ENCODE measurements at regions not wholly inside any gene's neighbourhood (a gene's known extent, or its start where the extent isn't known, plus 50 kb on each side); places are given as distances from the start of the nearest gene placed in this dataset.

- H3K9ac ChIP-seq (ENCODE audit: low read length): no peak overlapping the region
- H3K4me3 ChIP-seq (ENCODE audit: low read depth in 1 of 2, low read length in 2 of 2): no peak overlapping the region
- no peaks in the 10 kb centered on the region for H3K4me1 ChIP-seq (ENCODE audit: insufficient read depth, low read length)
- no peak overlapping the region for H3K27ac ChIP-seq (ENCODE audit: low read depth, low read length)
- H3K9me3 ChIP-seq (ENCODE audit: low read length): no peaks in the 10 kb centered on the region
- H3K36me3 ChIP-seq (ENCODE audit: insufficient read depth, low read length): no peaks in the 10 kb centered on the region
- no peaks in the 10 kb centered on the region for H3K27me3 ChIP-seq (ENCODE audit: control insufficient read depth in 1 of 2, insufficient read depth in 2 of 2, low read length in 2 of 2)
Measured at GRCh38 chr3:27628026-27628750, 93.9 kb downstream of the EOMES start.

GRCh38 chr3:27626596-27627118, 95.5 kb downstream of the EOMES start:
- Histone ChIP-seq H3K27me3 (ENCODE audit: control insufficient read depth in 1 of 2, insufficient read depth in 2 of 2, low read length in 2 of 2) (no peaks in the 10 kb centered on the region), H3K4me3 (ENCODE audit: low read depth in 1 of 2, low read length in 2 of 2) (no peak overlapping the region), H3K27ac (ENCODE audit: low read depth, low read length) (no peak overlapping the region), H3K9me3 (ENCODE audit: low read length) (no peaks in the 10 kb centered on the region), H3K36me3 (ENCODE audit: insufficient read depth, low read length) (no peaks in the 10 kb centered on the region), H3K9ac (ENCODE audit: low read length) (no peak overlapping the region), H3K4me1 (ENCODE audit: insufficient read depth, low read length) (no peaks in the 10 kb centered on the region)

GRCh38 chr3:27625864-27626263, 96.3 kb downstream of the EOMES start:
- Histone ChIP-seq H3K9me3 (ENCODE audit: low read length) (no peaks in the 10 kb centered on the region), H3K4me1 (ENCODE audit: insufficient read depth, low read length) (no peaks in the 10 kb centered on the region), H3K36me3 (ENCODE audit: insufficient read depth, low read length) (no peaks in the 10 kb centered on the region), H3K27me3 (ENCODE audit: control insufficient read depth in 1 of 2, insufficient read depth in 2 of 2, low read length in 2 of 2) (no peaks in the 10 kb centered on the region), H3K27ac (ENCODE audit: low read depth, low read length) (no peak overlapping the region), H3K4me3 (ENCODE audit: low read depth in 1 of 2, low read length in 2 of 2) (no peak overlapping the region), H3K9ac (ENCODE audit: low read length) (no peak overlapping the region)

GRCh38 chr3:27623085-27623753, 98.9 kb downstream of the EOMES start:
- no peaks in the 10 kb centered on the region for H3K36me3 ChIP-seq (ENCODE audit: insufficient read depth, low read length)
- no peaks in the 10 kb centered on the region for H3K9me3 ChIP-seq (ENCODE audit: low read length)
- no peaks in the 10 kb centered on the region for H3K27me3 ChIP-seq (ENCODE audit: control insufficient read depth in 1 of 2, insufficient read depth in 2 of 2, low read length in 2 of 2)
- no peak overlapping the region for H3K4me3 ChIP-seq (ENCODE audit: low read depth in 1 of 2, low read length in 2 of 2)
- no peak overlapping the region for H3K27ac ChIP-seq (ENCODE audit: low read depth, low read length)
- H3K4me1 ChIP-seq (ENCODE audit: insufficient read depth, low read length): no peaks in the 10 kb centered on the region
- no peak overlapping the region for H3K9ac ChIP-seq (ENCODE audit: low read length)

- Histone ChIP-seq H3K27ac (ENCODE audit: low read depth, low read length) (no peak overlapping the region), H3K9ac (ENCODE audit: low read length) (no peak overlapping the region), H3K36me3 (ENCODE audit: insufficient read depth, low read length) (no peaks in the 10 kb centered on the region), H3K4me1 (ENCODE audit: insufficient read depth, low read length) (no peaks in the 10 kb centered on the region), H3K27me3 (ENCODE audit: control insufficient read depth in 1 of 2, insufficient read depth in 2 of 2, low read length in 2 of 2) (no peaks in the 10 kb centered on the region), H3K4me3 (ENCODE audit: low read depth in 1 of 2, low read length in 2 of 2) (no peak overlapping the region), H3K9me3 (ENCODE audit: low read length) (no peaks in the 10 kb centered on the region)
Measured at GRCh38 chr3:27617552-27617951, 104.6 kb downstream of the EOMES start.

GRCh38 chr3:27616031-27616430, 106.1 kb downstream of the EOMES start:
- Histone ChIP-seq H3K4me3 (ENCODE audit: low read depth in 1 of 2, low read length in 2 of 2) (no peak overlapping the region), H3K27ac (ENCODE audit: low read depth, low read length) (no peak overlapping the region), H3K27me3 (ENCODE audit: control insufficient read depth in 1 of 2, insufficient read depth in 2 of 2, low read length in 2 of 2) (no peaks in the 10 kb centered on the region), H3K9me3 (ENCODE audit: low read length) (no peaks in the 10 kb centered on the region), H3K4me1 (ENCODE audit: insufficient read depth, low read length) (no peaks in the 10 kb centered on the region), H3K36me3 (ENCODE audit: insufficient read depth, low read length) (no peaks in the 10 kb centered on the region), H3K9ac (ENCODE audit: low read length) (no peak overlapping the region)

GRCh38 chr3:27615555-27615954, 106.6 kb downstream of the EOMES start:
- Histone ChIP-seq H3K27ac (ENCODE audit: low read depth, low read length) (no peak overlapping the region), H3K4me1 (ENCODE audit: insufficient read depth, low read length) (no peaks in the 10 kb centered on the region), H3K9me3 (ENCODE audit: low read length) (no peaks in the 10 kb centered on the region), H3K27me3 (ENCODE audit: control insufficient read depth in 1 of 2, insufficient read depth in 2 of 2, low read length in 2 of 2) (no peaks in the 10 kb centered on the region), H3K36me3 (ENCODE audit: insufficient read depth, low read length) (no peaks in the 10 kb centered on the region), H3K4me3 (ENCODE audit: low read depth in 1 of 2, low read length in 2 of 2) (no peak overlapping the region), H3K9ac (ENCODE audit: low read length) (no peak overlapping the region)

GRCh38 chr3:27614592-27614991, 107.5 kb downstream of the EOMES start:
- Histone ChIP-seq H3K4me1 (ENCODE audit: insufficient read depth, low read length) (no peaks in the 10 kb centered on the region), H3K27ac (ENCODE audit: low read depth, low read length) (no peak overlapping the region)

GRCh38 chr3:27613846-27614500, 108.2 kb downstream of the EOMES start:
- H3K4me3 ChIP-seq (ENCODE audit: low read depth in 1 of 2, low read length in 2 of 2): no peak overlapping the region
- H3K27me3 ChIP-seq (ENCODE audit: control insufficient read depth in 1 of 2, insufficient read depth in 2 of 2, low read length in 2 of 2): no peaks in the 10 kb centered on the region
- H3K27ac ChIP-seq (ENCODE audit: low read depth, low read length): no peak overlapping the region
- no peak overlapping the region for H3K9ac ChIP-seq (ENCODE audit: low read length)
- H3K9me3 ChIP-seq (ENCODE audit: low read length): no peaks in the 10 kb centered on the region
- no peaks in the 10 kb centered on the region for H3K36me3 ChIP-seq (ENCODE audit: insufficient read depth, low read length)
- H3K4me1 ChIP-seq (ENCODE audit: insufficient read depth, low read length): no peaks in the 10 kb centered on the region

More at GRCh38 chr3:27614592-27614991, 107.5 kb downstream of the EOMES start:
- Histone ChIP-seq H3K27me3 (ENCODE audit: control insufficient read depth in 1 of 2, insufficient read depth in 2 of 2, low read length in 2 of 2) (no peaks in the 10 kb centered on the region), H3K9me3 (ENCODE audit: low read length) (no peaks in the 10 kb centered on the region), H3K4me3 (ENCODE audit: low read depth in 1 of 2, low read length in 2 of 2) (no peak overlapping the region), H3K9ac (ENCODE audit: low read length) (no peak overlapping the region), H3K36me3 (ENCODE audit: insufficient read depth, low read length) (no peaks in the 10 kb centered on the region)

GRCh38 chr3:27610800-27611525, 111.2 kb downstream of the EOMES start:
- no peaks in the 10 kb centered on the region for H3K36me3 ChIP-seq (ENCODE audit: insufficient read depth, low read length)
- H3K4me1 ChIP-seq (ENCODE audit: insufficient read depth, low read length): no peaks in the 10 kb centered on the region
- no peaks in the 10 kb centered on the region for H3K27me3 ChIP-seq (ENCODE audit: control insufficient read depth in 1 of 2, insufficient read depth in 2 of 2, low read length in 2 of 2)
- H3K9me3 ChIP-seq (ENCODE audit: low read length): no peaks in the 10 kb centered on the region
- H3K4me3 ChIP-seq (ENCODE audit: low read depth in 1 of 2, low read length in 2 of 2): no peak overlapping the region
- H3K27ac ChIP-seq (ENCODE audit: low read depth, low read length): no peak overlapping the region
- H3K9ac ChIP-seq (ENCODE audit: low read length): no peak overlapping the region

GRCh38 chr3:27607370-27607769, 114.8 kb downstream of the EOMES start:
- Histone ChIP-seq H3K4me1 (ENCODE audit: insufficient read depth, low read length) (no peaks in the 10 kb centered on the region), H3K27me3 (ENCODE audit: control insufficient read depth in 1 of 2, insufficient read depth in 2 of 2, low read length in 2 of 2) (no peaks in the 10 kb centered on the region), H3K4me3 (ENCODE audit: low read depth in 1 of 2, low read length in 2 of 2) (no peak overlapping the region), H3K36me3 (ENCODE audit: insufficient read depth, low read length) (no peaks in the 10 kb centered on the region), H3K27ac (ENCODE audit: low read depth, low read length) (no peak overlapping the region), H3K9ac (ENCODE audit: low read length) (no peak overlapping the region), H3K9me3 (ENCODE audit: low read length) (no peaks in the 10 kb centered on the region)
